Left ventricle myocardium inferior (tissue), 1 donor: ENCODE measurements at regions not wholly inside any gene's neighbourhood (a gene's known extent, or its start where the extent isn't known, plus 50 kb on each side); places are given as distances from the start of the nearest gene placed in this dataset.
"Not testable (repeated sequence)": the region's sequence is repeated elsewhere in the genome, so short reads cannot be mapped to it uniquely, and the experiment has no call there.

Experiments
- DNase-seq: peaks from one replicate; pipeline ENCODE4 v3.0.0-alpha.2; 2020
- H3K27ac ChIP-seq: fragments of 200-600 bp; replicated peaks from 2 replicates; pipeline ENCODE4 v1.8.0; 2021
- H3K27me3 ChIP-seq: fragments of 200-600 bp; 2 replicates; pipeline ENCODE4 v1.8.0; 2021; ENCODE audit warnings: low read depth
- H3K36me3 ChIP-seq: fragments of 200-600 bp; 2 replicates; pipeline ENCODE4 v1.8.0; 2021
- H3K4me1 ChIP-seq: fragments of 200-600 bp; 2 replicates; pipeline ENCODE4 v1.8.0; 2021
- H3K4me3 ChIP-seq: fragments of 200-600 bp; 2 replicates; pipeline ENCODE4 v1.8.0; 2021; ENCODE audit warnings: mild to moderate bottlenecking, moderate library complexity
- H3K9me3 ChIP-seq: fragments of 200-600 bp; replicated peaks from 2 replicates; pipeline ENCODE4 v1.8.0; 2021
- CTCF ChIP-seq: fragments of 200-600 bp; IDR thresholded peaks from 2 replicates; pipeline ENCODE4 v1.8.0; 2021; ENCODE audit warnings: antibody characterized with exemption, mild to moderate bottlenecking, borderline replicate concordance
- intact Hi-C: fragments of 100-400 bp; cut with micrococcal nuclease; formaldehyde crosslinking; loops from one replicate; pipeline ENCODE4 v1.11.0; 2022
- donor health status: DM: no; HTN: yes; CAD: no; lungs with severe emphysema.

- peaks cover 3% of the 10 kb centered on the region for H3K27me3 ChIP-seq
- intact Hi-C loops = no loop called here
- TF ChIP-seq CTCF = no peak
- H3K9me3 ChIP-seq = no peaks in the 10 kb centered on the region
- no peak overlapping the region for H3K27ac ChIP-seq
- H3K4me1 ChIP-seq = no peaks in the 10 kb centered on the region
- no peaks in the 10 kb centered on the region for H3K36me3 ChIP-seq
- no peak for DNase-seq
- no peak overlapping the region for H3K4me3 ChIP-seq
Measured at GRCh38 chr12:34151019-34151418, 128.7 kb downstream of the ALG10 start.

- no peak for TF ChIP-seq CTCF
- intact Hi-C loops = no loop called here
- H3K27me3 ChIP-seq = no peaks in the 10 kb centered on the region
Measured at GRCh38 chr12:34163443-34163842, 141.1 kb downstream of the ALG10 start.

GRCh38 chr12:34166427-34167060 lies 144.2 kb downstream of the ALG10 start:
- DNase-seq = no peak
- H3K4me1 ChIP-seq = no peaks in the 10 kb centered on the region

More at GRCh38 chr12:34163443-34163842, 141.1 kb downstream of the ALG10 start:
- Histone ChIP-seq H3K9me3 (no peaks in the 10 kb centered on the region), H3K27ac (no peak overlapping the region), H3K36me3 (no peaks in the 10 kb centered on the region), H3K4me3 (no peak overlapping the region), H3K4me1 (no peaks in the 10 kb centered on the region)
- no peak for DNase-seq

GRCh38 chr12:34168507-34168906 lies 146.2 kb downstream of the ALG10 start:
- H3K27me3 ChIP-seq, H3K4me3 ChIP-seq, H3K9me3 ChIP-seq, H3K36me3 ChIP-seq, intact Hi-C loops, H3K4me1 ChIP-seq, DNase-seq, H3K27ac ChIP-seq: not testable (repeated sequence)

More at GRCh38 chr12:34166427-34167060, 144.2 kb downstream of the ALG10 start:
- Histone ChIP-seq H3K27me3 (no peaks in the 10 kb centered on the region), H3K27ac (no peak overlapping the region), H3K9me3 (no peaks in the 10 kb centered on the region), H3K36me3 (no peaks in the 10 kb centered on the region), H3K4me3 (no peak overlapping the region)
- TF ChIP-seq CTCF = no peak
- intact Hi-C loops = no loop called here

- H3K4me3 ChIP-seq = no peak overlapping the region
- H3K4me1 ChIP-seq = peaks cover 8% of the 10 kb centered on the region
- H3K27ac ChIP-seq = no peak overlapping the region
- peak; percentile 17 for TF ChIP-seq CTCF
- H3K36me3 ChIP-seq = no peaks in the 10 kb centered on the region
- intact Hi-C loops = no loop called here
- peaks cover 4% of the 10 kb centered on the region for H3K9me3 ChIP-seq
- H3K27me3 ChIP-seq = no peaks in the 10 kb centered on the region
- no peak for DNase-seq
Measured at GRCh38 chr12:34186492-34186891, 164.2 kb downstream of the ALG10 start.

- Histone ChIP-seq H3K9me3 (no peaks in the 10 kb centered on the region), H3K4me3 (no peak overlapping the region), H3K27me3 (no peaks in the 10 kb centered on the region), H3K27ac (peak overlapping the region; percentile 56), H3K4me1 (peaks cover 8% of the 10 kb centered on the region), H3K36me3 (no peaks in the 10 kb centered on the region)
- no peak for DNase-seq
- TF ChIP-seq CTCF = no peak
- intact Hi-C loops = no loop called here
Measured at GRCh38 chr12:34188974-34189373, 166.7 kb downstream of the ALG10 start.
